NCI-H510A treated with DMSO at 0.1 percent for 48 hours (cell line): ENCODE measurements at regions not wholly inside any gene's neighbourhood (a gene's known extent, or its start where the extent isn't known, plus 50 kb on each side); places are given as distances from the start of the nearest gene placed in this dataset.

Source experiments
- DNase-seq: peaks from one replicate; lab custom pipeline; 2025; lab: John Stamatoyannopoulos, UW

DNA sequence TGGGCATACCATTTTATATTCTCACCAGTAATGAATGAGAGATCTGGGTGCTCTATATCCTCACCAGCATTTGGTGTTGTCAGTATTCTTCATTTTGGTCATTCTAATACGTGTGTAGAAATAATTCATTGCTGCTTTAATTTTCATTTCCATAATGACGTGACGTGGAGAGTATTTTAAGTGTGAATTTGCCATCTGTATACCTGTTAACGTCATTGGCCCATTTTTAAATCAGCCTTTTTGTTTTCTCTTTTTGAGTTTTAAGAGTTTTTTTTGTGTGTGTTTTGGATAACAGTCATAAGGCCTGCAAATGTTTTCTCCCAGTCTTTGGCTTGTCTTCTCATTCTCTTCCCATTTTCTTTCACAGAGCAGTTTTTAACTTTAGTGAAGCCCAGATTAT lies 74.4 kb upstream of the SYT1 start:
- no peak for DNase-seq

DNA sequence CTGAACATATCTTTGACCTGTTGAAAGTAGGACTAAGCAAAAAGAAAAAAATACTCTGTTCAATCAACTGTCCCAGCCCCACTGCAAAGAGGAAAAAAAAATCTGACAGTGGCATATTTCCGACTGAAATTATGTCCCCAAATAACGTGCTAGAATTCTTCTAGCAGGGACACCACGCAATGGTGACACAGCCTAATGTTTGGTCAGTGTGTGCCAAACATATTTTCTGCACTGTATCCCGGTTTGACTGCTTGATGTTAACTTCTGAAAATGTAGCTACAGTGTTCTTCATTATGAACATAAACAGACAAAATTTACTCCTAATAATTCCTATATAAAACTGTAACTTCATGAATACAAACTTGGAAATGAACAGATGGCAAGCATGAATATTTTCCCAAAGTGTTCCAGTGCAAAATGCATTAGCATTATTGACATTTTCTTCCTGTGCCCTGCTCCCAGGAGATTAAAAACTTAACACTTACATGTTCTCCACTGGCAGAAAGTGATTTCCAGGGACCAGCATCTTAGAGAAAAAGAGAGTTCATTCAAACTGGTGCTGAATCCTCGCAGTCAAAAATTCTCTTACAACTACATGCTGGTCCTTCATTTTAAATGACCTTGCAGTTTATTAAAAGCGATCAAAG lies 72.4 kb upstream of the SYT1 start:
- DNase-seq: no peak

GRCh38 chr12:78793491-78793890 lies 71.1 kb upstream of the SYT1 start:
- no peak for DNase-seq

GRCh38 chr12:78793982-78794381 lies 70.6 kb upstream of the SYT1 start:
- DNase-seq: no peak

GRCh38 chr12:78795934-78796445 lies 68.6 kb upstream of the SYT1 start:
- no peak for DNase-seq

DNA sequence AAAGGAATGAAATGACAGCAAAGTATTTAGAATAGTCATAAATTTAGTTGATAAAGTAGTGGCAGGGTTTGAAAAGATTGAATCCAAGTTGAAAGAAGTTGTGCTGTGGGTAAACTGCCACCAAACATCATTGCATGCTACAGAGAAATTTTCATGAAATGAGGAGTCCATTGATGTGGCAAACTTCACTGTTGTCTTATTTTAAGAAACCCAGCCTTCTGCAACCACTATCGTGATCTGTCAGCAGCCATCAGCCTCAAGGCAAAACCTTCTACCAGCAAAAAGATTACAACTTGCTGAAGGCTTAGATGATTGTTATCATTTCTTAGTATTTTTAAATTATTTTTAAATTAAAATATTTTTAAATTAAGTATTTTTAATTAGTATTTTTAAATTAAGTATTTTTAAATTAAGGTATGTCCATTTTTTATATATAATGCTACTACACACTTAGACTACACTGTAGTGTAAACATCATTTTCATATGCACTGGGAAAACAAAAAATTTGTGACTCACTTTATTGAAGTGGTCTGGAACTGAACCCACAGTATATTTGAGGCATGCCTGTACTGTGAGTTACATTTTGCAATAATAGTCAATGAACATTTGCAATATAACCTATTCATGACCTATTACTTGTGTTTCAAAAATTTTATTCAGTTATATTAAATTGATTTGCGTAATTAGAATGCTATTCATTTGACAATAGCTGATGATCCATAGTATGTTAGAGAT lies 67.2 kb upstream of the SYT1 start:
- no peak for DNase-seq

DNA sequence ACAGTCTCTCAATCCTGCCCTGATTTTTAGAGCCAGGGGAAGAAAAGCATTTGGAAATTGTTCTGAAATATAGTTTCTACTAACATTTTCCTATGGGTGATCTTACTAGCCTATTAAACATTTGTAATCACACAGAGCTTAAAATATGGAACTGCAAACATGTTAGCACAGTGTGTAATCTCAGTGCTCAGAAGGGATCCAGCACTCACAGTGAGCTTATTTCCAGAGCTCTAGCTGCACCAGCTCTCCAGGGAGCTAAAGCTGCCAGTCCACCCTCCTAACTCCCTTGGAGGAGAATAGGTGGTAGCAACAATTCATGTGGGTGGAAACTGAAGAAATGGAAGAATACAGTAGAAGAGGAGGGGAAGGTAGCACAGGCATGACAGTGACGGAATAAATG lies 64.9 kb upstream of the SYT1 start:
- no peak for DNase-seq

DNA sequence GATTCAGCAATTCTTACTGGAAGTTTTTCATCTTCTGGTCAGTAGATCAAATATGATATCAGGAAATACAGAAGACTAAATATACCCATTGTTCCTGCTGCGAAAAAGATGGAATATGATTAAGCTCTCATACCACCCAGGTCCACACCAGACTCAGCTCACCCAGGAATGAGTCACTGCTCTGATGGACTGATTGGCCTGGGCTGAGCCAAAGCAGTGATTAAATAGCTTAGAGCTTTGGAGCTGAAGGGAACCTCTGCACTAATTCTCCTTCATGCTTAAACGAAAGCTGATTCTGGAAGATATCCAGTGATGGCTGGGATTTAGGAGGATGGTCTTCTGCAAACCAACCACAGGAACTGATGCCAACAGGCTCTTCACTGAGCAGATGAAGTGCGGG lies 62.0 kb upstream of the SYT1 start:
- no peak for DNase-seq

DNA sequence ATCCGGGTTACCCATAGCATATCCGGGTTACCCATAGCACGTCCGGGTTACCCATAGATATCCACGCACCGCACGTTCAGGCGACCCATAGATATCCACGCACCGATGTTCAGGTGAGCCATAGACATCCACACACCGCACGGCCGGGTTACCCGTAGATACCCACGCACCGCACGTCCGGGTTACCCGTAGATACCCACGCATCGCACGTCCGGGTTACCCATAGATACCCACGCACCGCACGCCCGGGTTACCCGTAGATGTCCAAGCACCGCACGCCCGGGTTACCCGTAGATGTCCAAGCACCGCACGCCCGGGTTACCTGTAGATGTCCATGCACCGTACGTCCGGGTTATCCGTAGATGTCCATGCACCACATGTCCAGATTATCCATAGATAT lies 60.3 kb upstream of the SYT1 start:
- DNase-seq: no peak
